Activated B cell treated with CpG ODN at 0.5 μM for 24 hours (primary cell): ENCODE measurements at regions not wholly inside any gene's neighbourhood (a gene's known extent, or its start where the extent isn't known, plus 50 kb on each side); places are given as distances from the start of the nearest gene placed in this dataset.
"Not testable (repeated sequence)": the region's sequence is repeated elsewhere in the genome, so short reads cannot be mapped to it uniquely, and the experiment has no call there.

ENCODE experiments used
- ATAC-seq: fragments of 200-7000 bp; cut with Tn5 transposase; one replicate; pipeline ENCODE4 v1.10.0; 2021; ENCODE audit warnings: low read depth, mild to moderate bottlenecking, moderate library complexity
- CTCF ChIA-PET: fragments of 350-600 bp; sonication (Branson Sonifier 250); formaldehyde crosslinking; loops from one replicate; lab custom pipeline; 2021; ENCODE audit warnings: antibody characterized with exemption; lab: Charles Lee
- POLR2A ChIA-PET: fragments of 350-600 bp; sonication (Branson Sonifier 250); formaldehyde crosslinking; loops from one replicate; lab custom pipeline; 2021; ENCODE audit warnings: antibody characterized with exemption; lab: Charles Lee
- DNase-seq: peaks from one replicate; pipeline ENCODE4 v3.0.0; 2022
- H3K27ac Mint-ChIP-seq: one replicate; pipeline ENCODE4 v1.8.0; 2020; ENCODE audit warnings: mixed read lengths
- H3K27me3 Mint-ChIP-seq: one replicate; pipeline ENCODE4 v1.8.0; 2021; ENCODE audit warnings: mixed read lengths
- H3K36me3 Mint-ChIP-seq: one replicate; pipeline ENCODE4 v1.8.0; 2021; ENCODE audit warnings: low read depth, mixed read lengths
- H3K4me1 Mint-ChIP-seq: one replicate; pipeline ENCODE4 v1.8.0; 2021; ENCODE audit warnings: mixed read lengths
- H3K4me3 Mint-ChIP-seq: one replicate; pipeline ENCODE4 v1.8.0; 2020; ENCODE audit warnings: mild to moderate bottlenecking, mixed read lengths
- H3K9me3 Mint-ChIP-seq: one replicate; pipeline ENCODE4 v1.8.0; 2020; ENCODE audit warnings: mixed read lengths
- intact Hi-C: fragments of 100-400 bp; cut with micrococcal nuclease; formaldehyde crosslinking; loops from one replicate; pipeline ENCODE4 v1.15.1; 2024
- TF ChIP-seq, protein P1 (sequence below): fragments of 200-600 bp; IDR thresholded peaks from one replicate; pipeline ENCODE4 v1.8.0; 2022; ENCODE audit warnings: antibody characterized with exemption, mild to moderate bottlenecking

DNA sequence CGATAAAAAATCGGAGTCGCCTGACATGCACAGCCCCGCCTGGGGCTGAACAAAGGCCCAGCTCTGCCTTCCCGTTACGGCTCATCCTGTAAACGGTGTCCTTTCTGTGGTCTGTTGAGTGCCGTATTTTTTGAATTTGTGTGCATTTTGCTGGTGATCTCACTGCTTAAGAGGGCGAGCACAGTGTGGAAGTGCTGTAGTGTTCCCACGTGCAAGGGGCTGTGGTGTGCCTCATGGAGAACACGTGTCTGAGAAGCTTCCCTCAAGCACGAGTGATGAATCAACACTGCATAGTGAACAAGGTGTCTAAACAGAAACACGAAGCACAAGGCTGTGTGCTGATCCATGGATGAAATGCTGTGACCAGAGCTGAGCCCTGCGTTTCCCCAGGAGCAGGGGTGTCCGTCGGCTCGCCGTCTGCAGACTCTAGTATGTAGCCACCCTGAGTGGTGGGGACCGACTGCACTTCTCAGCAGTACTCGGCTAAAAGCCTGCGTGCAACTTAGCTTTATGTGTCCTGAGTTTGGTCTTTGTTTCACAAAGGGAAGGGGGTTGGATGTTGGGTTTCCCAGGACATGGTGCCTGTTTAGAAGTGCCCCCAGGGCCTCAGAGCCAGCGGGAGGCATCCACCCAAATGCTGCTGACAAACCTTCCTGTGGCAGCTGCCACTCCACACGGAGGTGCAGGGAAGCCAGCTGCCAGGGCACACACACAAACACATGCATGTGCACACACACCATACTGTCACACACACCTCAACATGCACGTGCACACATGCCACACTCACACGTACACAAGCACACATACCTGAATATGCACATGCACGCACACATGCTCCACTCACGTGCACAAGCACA, 77.2 kb upstream of the IRX4 start:
- CTCF ChIA-PET, result no interaction called here
- H3K9me3 Mint-ChIP-seq, result no peaks in the 10 kb centered on the region
- H3K4me3 Mint-ChIP-seq, result no peak overlapping the region

DNA sequence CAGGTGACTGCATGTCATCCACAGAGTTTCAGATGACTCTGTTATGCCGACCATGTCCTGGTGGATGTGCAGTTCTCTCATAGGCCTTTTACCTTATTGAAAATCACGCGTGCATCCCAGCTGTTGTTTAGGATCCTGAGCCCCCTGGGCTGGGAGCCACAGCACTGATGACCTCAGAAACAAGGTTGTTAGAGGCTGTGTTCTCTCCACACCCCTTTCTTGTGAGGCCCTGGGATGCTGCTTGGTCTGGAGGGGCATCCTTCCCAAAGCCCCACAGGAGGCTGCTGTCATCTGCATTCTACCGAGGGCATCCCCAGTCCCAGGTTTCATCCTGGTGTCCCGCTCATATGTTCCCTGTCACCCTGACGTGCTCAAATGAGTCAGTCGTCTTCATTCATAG, 76.5 kb upstream of the IRX4 start:
- ATAC-seq (no peak), DNase-seq (no peak)
- no peaks in the 10 kb centered on the region for H3K4me1 Mint-ChIP-seq
- intact Hi-C loops, result no loop called here
- no peaks in the 10 kb centered on the region for H3K9me3 Mint-ChIP-seq
- TF ChIP-seq, protein P1, sequence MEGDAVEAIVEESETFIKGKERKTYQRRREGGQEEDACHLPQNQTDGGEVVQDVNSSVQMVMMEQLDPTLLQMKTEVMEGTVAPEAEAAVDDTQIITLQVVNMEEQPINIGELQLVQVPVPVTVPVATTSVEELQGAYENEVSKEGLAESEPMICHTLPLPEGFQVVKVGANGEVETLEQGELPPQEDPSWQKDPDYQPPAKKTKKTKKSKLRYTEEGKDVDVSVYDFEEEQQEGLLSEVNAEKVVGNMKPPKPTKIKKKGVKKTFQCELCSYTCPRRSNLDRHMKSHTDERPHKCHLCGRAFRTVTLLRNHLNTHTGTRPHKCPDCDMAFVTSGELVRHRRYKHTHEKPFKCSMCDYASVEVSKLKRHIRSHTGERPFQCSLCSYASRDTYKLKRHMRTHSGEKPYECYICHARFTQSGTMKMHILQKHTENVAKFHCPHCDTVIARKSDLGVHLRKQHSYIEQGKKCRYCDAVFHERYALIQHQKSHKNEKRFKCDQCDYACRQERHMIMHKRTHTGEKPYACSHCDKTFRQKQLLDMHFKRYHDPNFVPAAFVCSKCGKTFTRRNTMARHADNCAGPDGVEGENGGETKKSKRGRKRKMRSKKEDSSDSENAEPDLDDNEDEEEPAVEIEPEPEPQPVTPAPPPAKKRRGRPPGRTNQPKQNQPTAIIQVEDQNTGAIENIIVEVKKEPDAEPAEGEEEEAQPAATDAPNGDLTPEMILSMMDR, result no peak
- ChIA-PET CTCF (no interaction called here), POLR2A (no interaction called here)
- H3K27me3 Mint-ChIP-seq, result no peaks in the 10 kb centered on the region
- H3K36me3 Mint-ChIP-seq, result no peaks in the 10 kb centered on the region
- no peak overlapping the region for H3K4me3 Mint-ChIP-seq
- no peak overlapping the region for H3K27ac Mint-ChIP-seq

More for the DNA sequence above, 77.2 kb upstream of the IRX4 start:
- DNase-seq, result no peak
- no peak for ATAC-seq
- POLR2A ChIA-PET, result no interaction called here
- Mint-ChIP-seq H3K36me3 (no peaks in the 10 kb centered on the region), H3K27me3 (no peaks in the 10 kb centered on the region), H3K27ac (no peak overlapping the region), H3K4me1 (no peaks in the 10 kb centered on the region)
- TF ChIP-seq, protein P1, result no peak
- intact Hi-C loops, result no loop called here

DNA sequence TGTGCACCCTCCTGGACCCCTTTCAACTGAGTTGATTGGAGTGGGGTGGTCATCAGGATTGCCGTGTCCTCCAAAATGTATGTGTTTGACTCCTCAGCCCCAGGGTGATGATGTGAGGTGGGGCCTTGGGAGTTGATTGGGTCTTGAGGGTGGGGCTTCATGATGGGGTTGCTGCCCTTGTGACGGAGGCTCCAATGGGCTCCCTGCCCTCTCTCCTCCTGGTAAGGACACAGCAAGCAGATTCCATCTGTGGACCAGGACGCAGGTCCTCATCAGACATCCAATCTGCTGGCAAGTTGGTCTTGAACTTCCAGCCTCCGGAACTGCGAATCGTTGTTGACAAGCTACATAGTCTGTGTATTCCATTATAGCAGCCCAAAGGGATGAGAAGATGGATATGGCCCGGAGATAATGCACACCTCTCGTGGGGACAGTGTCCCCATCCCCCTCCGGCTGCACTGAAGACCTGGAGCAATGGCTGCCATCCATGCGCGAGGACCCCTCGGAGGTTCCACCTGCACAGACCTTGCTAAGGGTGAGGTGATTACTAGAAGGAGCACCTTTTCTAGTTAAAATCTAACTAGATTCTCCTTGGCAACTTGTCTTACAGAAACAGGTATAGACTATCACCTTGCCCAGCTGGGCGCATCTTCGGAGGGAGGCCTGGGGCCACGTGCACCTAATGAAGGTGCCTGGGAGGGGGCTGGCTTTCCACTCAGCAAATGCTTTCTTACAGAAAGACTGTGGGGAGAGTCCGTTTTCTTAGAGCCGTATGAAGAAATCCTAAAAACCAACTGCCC, 75.7 kb upstream of the IRX4 start:
- Mint-ChIP-seq H3K4me3 (no peak overlapping the region), H3K27me3 (peaks cover under 1% of the 10 kb centered on the region), H3K36me3 (no peaks in the 10 kb centered on the region), H3K9me3 (no peaks in the 10 kb centered on the region), H3K27ac (no peak overlapping the region), H3K4me1 (no peaks in the 10 kb centered on the region)
- ChIA-PET CTCF (no interaction called here), POLR2A (no interaction called here)
- intact Hi-C loops, result no loop called here
- TF ChIP-seq, protein P1, result no peak
- ATAC-seq (no peak), DNase-seq (no peak)

DNA sequence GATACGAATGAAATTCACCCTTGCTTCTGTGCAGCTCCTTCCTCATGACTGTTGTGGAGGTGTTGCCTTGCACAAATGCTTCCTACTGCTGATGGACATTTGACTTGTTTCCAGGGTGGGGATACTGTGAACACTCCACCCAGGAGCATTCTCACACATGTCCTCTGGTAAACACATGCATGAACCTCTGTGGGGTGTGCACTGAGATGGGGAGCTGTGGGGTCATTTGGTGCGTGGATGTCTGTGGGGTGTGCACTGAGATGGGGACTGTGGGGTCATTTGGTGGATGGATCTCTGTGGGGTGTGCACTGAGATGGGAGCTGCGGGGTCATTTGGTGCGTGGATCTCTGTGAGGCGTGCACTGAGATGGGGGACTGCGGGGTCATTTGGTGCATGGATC, 72.9 kb upstream of the IRX4 start:
- POLR2A ChIA-PET, result no interaction called here
- TF ChIP-seq, protein P1, result no peak
- H3K4me1 Mint-ChIP-seq, result no peaks in the 10 kb centered on the region
- H3K4me3 Mint-ChIP-seq, result no peak overlapping the region
- ATAC-seq (no peak), DNase-seq (no peak)
- H3K27me3 Mint-ChIP-seq, result peaks cover 11% of the 10 kb centered on the region
- H3K36me3 Mint-ChIP-seq, result no peaks in the 10 kb centered on the region
- no peaks in the 10 kb centered on the region for H3K9me3 Mint-ChIP-seq
- H3K27ac Mint-ChIP-seq, result no peak overlapping the region
- intact Hi-C loops, result no loop called here
- CTCF ChIA-PET, result no interaction called here

DNA sequence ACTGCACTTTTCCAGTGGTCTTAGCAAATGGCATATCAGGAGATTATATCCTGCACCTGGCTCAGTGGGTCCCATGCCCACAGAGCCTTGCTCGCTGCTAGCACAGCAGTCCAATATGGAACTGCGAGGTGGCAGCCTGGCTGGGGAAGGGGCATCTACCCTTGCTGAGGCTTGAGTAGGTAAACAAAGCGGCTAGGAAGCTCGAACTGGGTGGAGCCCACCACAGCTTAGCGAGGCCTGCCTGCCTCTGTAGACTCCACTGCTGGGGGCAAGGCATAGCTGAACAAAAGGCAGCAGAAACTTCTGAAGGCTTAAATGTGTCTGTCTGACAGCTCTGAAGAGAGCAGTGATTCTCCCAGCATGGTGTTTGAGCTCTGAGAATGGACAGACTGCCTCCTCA, 71.0 kb upstream of the IRX4 start:
- H3K36me3 Mint-ChIP-seq, H3K9me3 Mint-ChIP-seq, DNase-seq, H3K4me1 Mint-ChIP-seq, H3K4me3 Mint-ChIP-seq, CTCF ChIA-PET, ATAC-seq, intact Hi-C loops, H3K27ac Mint-ChIP-seq, POLR2A ChIA-PET: not testable (repeated sequence)
- H3K27me3 Mint-ChIP-seq, result peaks cover 11% of the 10 kb centered on the region
